Smooth muscle cell (in vitro differentiated cells): ENCODE measurements at regions not wholly inside any gene's neighbourhood (a gene's known extent, or its start where the extent isn't known, plus 50 kb on each side); places are given as distances from the start of the nearest gene placed in this dataset.

ENCODE experiments used
- DNase-seq: peaks from one replicate; lab custom pipeline; 2025; ENCODE audit not compliant: unreplicated experiment; lab: John Stamatoyannopoulos, UW
- H2AFZ ChIP-seq: fragments of 200-600 bp; sonication (generic); 2 replicates; pipeline ENCODE4 v1.6.0; 2016; ENCODE audit warnings: antibody characterized with exemption, low read depth, mild to moderate bottlenecking
- H3F3A ChIP-seq: fragments of 200-600 bp; sonication (generic); 2 replicates; pipeline ENCODE4 v1.6.0; 2017; ENCODE audit warnings: antibody characterized with exemption, low read depth
- H3K27ac ChIP-seq: fragments of 200-600 bp; sonication (generic); 2 replicates; pipeline ENCODE4 v1.5.1; 2016; ENCODE audit warnings: low read depth, mild to moderate bottlenecking
- H3K27me3 ChIP-seq: fragments of 200-600 bp; sonication (generic); 2 replicates; pipeline ENCODE4 v1.6.1; 2016; ENCODE audit warnings: low read depth, mild to moderate bottlenecking
- H3K36me3 ChIP-seq: fragments of 200-600 bp; sonication (generic); 2 replicates; pipeline ENCODE4 v1.5.1; 2016; ENCODE audit warnings: low read depth
- H3K4me1 ChIP-seq: fragments of 200-600 bp; sonication (generic); 2 replicates; pipeline ENCODE4 v1.5.1; 2016; ENCODE audit warnings: low read depth
- H3K4me2 ChIP-seq: fragments of 200-600 bp; sonication (generic); 2 replicates; pipeline ENCODE4 v1.6.0; 2016; ENCODE audit warnings: mild to moderate bottlenecking
- H3K4me3 ChIP-seq: fragments of 200-600 bp; sonication (generic); 2 replicates; pipeline ENCODE4 v1.5.1; 2016; ENCODE audit warnings: mild to moderate bottlenecking
- H3K79me2 ChIP-seq: fragments of 200-600 bp; sonication (generic); 2 replicates; pipeline ENCODE4 v1.6.0; 2016; ENCODE audit warnings: low read depth, mild to moderate bottlenecking
- H3K9ac ChIP-seq: fragments of 200-600 bp; sonication (generic); 2 replicates; pipeline ENCODE4 v1.6.0; 2016; ENCODE audit warnings: low read depth
- H3K9me3 ChIP-seq: fragments of 200-600 bp; sonication (generic); replicated peaks from 2 replicates; pipeline ENCODE4 v1.5.1; 2016; ENCODE audit warnings: low read depth
- H4K20me1 ChIP-seq: fragments of 200-600 bp; sonication (generic); 2 replicates; pipeline ENCODE4 v1.6.0; 2016; ENCODE audit warnings: low read depth
- WGBS: methylation state at CpG from one replicate; pipeline ENCODE4 v1.1.7; 2016; ENCODE audit warnings: low lambda C conversion rate; 5-methylcytosine and 5-hydroxymethylcytosine counted together
- TF ChIP-seq, protein P1 (sequence below): fragments of 200-600 bp; sonication (generic); IDR thresholded peaks from 2 replicates; pipeline ENCODE4 v1.5.1; 2017; ENCODE audit warnings: borderline replicate concordance, mild to moderate bottlenecking, antibody characterized with exemption; ENCODE audit not compliant: insufficient read depth, poor library complexity, severe bottlenecking

DNA sequence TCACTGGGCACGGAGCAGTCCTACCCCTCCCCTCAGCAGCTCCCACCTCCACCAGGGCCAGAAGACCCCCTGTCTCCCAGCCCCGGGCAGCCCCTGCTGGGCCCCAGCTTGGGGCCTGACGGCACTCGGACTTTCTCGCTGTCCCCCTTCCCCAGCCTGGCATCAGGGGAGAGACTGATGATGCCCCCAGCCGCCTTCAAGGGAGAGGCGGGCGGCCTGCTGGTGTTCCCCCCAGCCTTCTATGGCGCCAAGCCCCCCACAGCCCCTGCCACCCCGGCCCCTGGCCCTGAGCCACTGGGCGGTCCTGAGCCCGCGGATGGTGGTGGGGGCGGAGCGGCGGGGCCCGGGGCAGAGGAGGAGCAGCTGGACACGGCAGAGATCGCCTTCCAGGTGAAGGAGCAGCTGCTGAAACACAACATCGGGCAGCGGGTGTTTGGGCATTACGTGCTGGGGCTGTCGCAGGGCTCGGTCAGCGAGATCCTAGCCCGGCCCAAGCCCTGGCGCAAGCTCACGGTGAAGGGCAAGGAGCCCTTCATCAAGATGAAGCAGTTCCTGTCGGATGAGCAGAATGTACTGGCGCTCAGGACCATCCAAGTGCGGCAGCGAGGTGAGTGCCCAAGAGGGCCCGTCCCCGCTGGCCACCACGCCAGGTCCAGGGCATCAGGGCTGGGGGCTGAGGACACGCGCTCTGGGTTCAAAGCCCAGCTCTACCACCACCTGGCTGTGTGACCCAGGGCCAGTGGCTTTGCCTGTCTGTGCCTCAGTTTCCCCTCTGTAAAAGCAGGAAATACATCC, 58.6 kb downstream of the PHETA1 start:
- H3K9me3 ChIP-seq: no peaks in the 10 kb centered on the region
- no peak overlapping the region for H3K4me3 ChIP-seq
- H3K27me3 ChIP-seq: no peaks in the 10 kb centered on the region
- no peaks in the 10 kb centered on the region for H3K79me2 ChIP-seq
- H3K36me3 ChIP-seq: no peaks in the 10 kb centered on the region
- no peak overlapping the region for H3K9ac ChIP-seq
- no peaks in the 10 kb centered on the region for H3K4me1 ChIP-seq
- TF ChIP-seq, protein P1, sequence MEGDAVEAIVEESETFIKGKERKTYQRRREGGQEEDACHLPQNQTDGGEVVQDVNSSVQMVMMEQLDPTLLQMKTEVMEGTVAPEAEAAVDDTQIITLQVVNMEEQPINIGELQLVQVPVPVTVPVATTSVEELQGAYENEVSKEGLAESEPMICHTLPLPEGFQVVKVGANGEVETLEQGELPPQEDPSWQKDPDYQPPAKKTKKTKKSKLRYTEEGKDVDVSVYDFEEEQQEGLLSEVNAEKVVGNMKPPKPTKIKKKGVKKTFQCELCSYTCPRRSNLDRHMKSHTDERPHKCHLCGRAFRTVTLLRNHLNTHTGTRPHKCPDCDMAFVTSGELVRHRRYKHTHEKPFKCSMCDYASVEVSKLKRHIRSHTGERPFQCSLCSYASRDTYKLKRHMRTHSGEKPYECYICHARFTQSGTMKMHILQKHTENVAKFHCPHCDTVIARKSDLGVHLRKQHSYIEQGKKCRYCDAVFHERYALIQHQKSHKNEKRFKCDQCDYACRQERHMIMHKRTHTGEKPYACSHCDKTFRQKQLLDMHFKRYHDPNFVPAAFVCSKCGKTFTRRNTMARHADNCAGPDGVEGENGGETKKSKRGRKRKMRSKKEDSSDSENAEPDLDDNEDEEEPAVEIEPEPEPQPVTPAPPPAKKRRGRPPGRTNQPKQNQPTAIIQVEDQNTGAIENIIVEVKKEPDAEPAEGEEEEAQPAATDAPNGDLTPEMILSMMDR: no peak
- no peak overlapping the region for H2AFZ ChIP-seq
- DNase-seq: no peak
- no peaks in the 10 kb centered on the region for H3F3A ChIP-seq
- H4K20me1 ChIP-seq: no peaks in the 10 kb centered on the region
- 95% methylated on average over 24 of the region's 37 CpGs for WGBS
- no peak overlapping the region for H3K4me2 ChIP-seq
- no peak overlapping the region for H3K27ac ChIP-seq

DNA sequence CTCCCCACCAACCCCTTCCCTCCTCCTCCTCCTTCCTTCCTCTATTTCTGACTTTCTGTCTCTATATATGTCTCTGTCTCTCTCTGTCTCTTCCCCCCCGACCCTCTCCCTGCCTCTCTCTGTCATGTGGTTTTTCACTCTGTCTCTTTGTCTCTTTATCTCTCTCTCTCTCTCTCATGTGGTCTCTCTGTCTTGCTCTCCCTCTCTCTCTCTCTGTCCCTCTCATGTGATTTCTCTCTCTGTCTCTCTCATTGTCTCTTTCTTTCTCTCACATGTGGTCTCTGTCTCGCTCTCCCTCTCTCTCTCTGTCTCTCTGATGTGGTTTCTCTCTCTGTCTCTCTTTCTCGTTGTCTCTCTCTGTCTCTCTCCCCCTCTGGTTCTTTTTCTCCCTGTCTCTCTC, 59.3 kb downstream of the PHETA1 start:
- H3K36me3 ChIP-seq: no peaks in the 10 kb centered on the region
- no peaks in the 10 kb centered on the region for H4K20me1 ChIP-seq
- no peak overlapping the region for H3K4me2 ChIP-seq
- no peaks in the 10 kb centered on the region for H3K27me3 ChIP-seq
- no peak overlapping the region for H3K4me3 ChIP-seq
- DNase-seq: no peak
- H3K4me1 ChIP-seq: no peaks in the 10 kb centered on the region
- H2AFZ ChIP-seq: no peak overlapping the region
- 92% methylated on average over 2 of the region's 3 CpGs for WGBS
- no peaks in the 10 kb centered on the region for H3K79me2 ChIP-seq
- H3K9ac ChIP-seq: no peak overlapping the region
- H3F3A ChIP-seq: no peaks in the 10 kb centered on the region
- no peaks in the 10 kb centered on the region for H3K9me3 ChIP-seq
- no peak overlapping the region for H3K27ac ChIP-seq
- TF ChIP-seq, protein P1: no peak

DNA sequence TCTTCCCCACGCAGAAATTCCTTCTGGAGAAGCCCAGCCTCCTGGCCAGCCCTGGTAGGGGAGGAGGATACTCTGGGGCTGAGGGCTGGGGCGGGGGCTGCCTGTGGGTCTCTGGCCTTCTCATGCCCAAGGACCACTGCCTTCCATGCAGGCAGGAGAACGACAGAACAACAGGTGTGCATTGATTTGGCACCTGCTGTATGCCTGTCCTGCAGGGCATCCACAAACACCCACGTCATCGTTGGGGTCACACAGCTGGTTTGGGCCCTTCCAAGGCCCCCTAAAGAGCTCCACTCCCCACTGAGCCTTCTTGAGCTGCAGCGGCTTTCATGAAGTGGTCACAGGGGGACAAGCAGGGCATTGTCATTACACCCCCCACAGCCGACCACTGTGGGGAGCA, 60.4 kb downstream of the PHETA1 start:
- Histone ChIP-seq H4K20me1 (no peaks in the 10 kb centered on the region), H3K4me3 (no peak overlapping the region), H3F3A (no peaks in the 10 kb centered on the region), H3K27ac (no peak overlapping the region), H3K36me3 (no peaks in the 10 kb centered on the region), H3K79me2 (no peaks in the 10 kb centered on the region), H3K9me3 (no peaks in the 10 kb centered on the region), H3K9ac (no peak overlapping the region), H3K4me1 (no peaks in the 10 kb centered on the region), H3K27me3 (no peaks in the 10 kb centered on the region), H3K4me2 (no peak overlapping the region), H2AFZ (no peak overlapping the region)
- DNase-seq: no peak
- WGBS: 90% methylated on average over 7 of the region's 7 CpGs
- TF ChIP-seq, protein P1: no peak

DNA sequence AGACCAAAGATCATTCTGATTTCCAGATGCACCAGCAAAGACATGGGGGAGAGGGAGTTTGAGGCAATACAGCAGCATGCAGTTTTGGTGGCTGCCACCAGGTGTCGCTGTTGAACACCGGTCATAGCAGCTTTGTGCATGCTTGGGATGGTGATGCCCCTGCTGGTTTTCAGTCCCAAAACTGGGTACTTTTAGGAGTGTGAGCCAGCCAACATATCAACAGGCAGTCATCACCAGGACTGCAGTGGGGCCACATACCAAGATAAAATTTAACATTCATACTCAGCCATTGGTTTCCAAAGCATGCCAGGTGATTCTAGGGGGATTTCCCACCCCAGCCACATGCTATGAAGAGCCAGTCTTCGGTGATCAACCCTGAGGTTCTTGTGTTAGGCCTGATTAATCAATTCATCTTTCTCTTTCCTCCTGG, 64.2 kb downstream of the PHETA1 start:
- no peak for DNase-seq
- no peaks in the 10 kb centered on the region for H3K4me1 ChIP-seq
- no peaks in the 10 kb centered on the region for H3K27me3 ChIP-seq
- no peaks in the 10 kb centered on the region for H4K20me1 ChIP-seq
- H3F3A ChIP-seq: no peaks in the 10 kb centered on the region
- H3K9ac ChIP-seq: no peak overlapping the region
- no peaks in the 10 kb centered on the region for H3K79me2 ChIP-seq
- no peak overlapping the region for H3K4me2 ChIP-seq
- H3K36me3 ChIP-seq: no peaks in the 10 kb centered on the region
- TF ChIP-seq, protein P1: peak; percentile 72
- no peak overlapping the region for H2AFZ ChIP-seq
- no peak overlapping the region for H3K27ac ChIP-seq
- 61% methylated on average over 3 of the region's 3 CpGs for WGBS
- H3K4me3 ChIP-seq: no peak overlapping the region
- H3K9me3 ChIP-seq: no peaks in the 10 kb centered on the region
